Activated CD4-positive, alpha-beta T cell treated with anti-CD3 and anti-CD28 coated beads, Interleukin-2, amount 50 U/mL, for 24 hours (primary cell): ENCODE measurements at regions not wholly inside any gene's neighbourhood (a gene's known extent, or its start where the extent isn't known, plus 50 kb on each side); places are given as distances from the start of the nearest gene placed in this dataset.

ENCODE experiments used
- DNase-seq, 2 donors: peaks; one replicate each; pipeline ENCODE4 v3.0.0-alpha.2; 2020; ENCODE audit warnings: low read depth in 1 of 2, low spot score in 1 of 2

DNA sequence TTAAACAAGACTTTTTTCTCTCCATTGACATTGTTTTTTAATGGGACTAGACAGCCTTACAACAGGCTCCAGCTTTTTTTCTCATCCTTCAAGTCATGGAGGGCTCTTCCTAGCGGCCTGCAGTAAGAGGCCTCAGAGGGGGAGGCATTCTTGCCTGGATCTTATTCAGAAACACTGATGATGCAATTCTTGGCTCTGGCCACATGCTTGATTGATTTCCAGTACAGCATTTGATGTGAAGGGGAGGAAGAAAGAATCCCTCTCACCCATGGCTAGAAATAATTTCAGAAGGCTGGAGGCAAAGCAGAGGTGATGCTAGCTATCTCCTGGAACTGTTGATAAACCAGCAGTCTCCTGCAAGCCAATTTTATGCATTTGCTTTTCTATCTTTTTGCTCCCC, 324.8 kb downstream of the PRELID2 start:
- DNase-seq, result no peak

DNA sequence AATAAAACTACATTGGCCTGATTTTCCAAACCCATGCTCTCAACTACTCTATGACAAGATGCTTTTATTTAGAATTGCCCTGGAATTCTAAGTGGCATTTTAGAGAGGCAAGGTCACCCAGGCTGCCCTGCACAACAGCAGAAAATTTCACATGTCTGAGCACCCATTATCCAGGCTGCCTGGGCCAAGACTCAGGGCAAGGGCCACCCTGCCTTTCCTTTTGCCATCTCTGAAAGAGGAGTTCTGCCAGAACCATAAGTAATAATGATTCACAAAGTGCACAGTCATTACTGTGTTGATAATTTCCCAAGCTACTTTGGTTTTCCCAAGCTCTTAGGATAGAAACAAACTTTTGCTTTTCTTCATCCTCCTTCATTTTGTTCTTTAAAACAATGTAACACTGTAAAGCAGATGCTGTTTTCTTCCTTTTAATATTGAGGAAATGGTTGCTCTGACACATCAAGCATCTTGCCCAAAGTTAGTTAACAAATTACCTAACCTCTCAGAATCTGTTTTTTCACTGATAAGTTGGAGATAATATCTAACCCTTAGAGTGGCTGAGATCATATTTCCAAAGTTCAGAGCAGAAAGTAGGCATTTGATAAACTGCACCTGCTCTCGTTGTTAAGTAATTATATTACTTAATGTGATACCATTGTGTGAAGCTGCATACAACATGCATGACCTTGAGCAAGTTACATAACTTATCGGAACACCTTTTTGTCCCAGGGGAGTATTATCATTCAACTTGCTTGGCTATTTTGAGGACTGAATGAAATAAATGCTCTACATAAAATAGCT, 325.6 kb downstream of the PRELID2 start:
- no peak for DNase-seq

DNA sequence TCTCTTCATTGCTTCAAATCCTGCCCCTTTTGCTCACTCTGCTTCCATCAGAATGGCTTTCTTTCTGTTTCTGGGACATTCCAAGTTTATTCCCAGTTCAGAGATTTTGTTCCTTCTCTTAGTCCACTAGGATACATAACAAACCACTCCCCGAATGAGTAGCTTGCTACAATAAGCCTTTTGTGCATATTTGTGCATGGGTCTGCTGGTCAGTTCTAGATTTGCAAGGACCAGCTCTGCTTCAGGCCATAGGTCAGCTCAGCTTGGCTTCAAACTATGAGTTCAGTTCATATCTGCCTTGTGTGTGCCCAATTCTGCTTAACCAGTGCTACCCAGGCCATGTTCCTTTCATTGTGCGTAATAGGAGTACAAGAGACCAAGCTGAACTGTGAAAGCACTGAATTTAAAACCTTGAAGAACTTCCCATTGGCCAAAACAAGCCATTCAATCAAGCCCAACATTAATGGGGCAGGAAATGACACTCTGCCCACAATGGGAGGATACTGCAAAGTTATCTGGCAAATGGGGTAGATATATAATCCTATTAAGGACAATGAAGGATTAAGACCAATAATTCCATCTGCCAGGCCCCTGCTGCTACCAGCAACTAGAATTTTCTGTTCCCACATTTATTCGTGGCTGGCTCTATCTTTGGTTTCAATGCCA, 328.8 kb downstream of the PRELID2 start:
- DNase-seq, result no peak

DNA sequence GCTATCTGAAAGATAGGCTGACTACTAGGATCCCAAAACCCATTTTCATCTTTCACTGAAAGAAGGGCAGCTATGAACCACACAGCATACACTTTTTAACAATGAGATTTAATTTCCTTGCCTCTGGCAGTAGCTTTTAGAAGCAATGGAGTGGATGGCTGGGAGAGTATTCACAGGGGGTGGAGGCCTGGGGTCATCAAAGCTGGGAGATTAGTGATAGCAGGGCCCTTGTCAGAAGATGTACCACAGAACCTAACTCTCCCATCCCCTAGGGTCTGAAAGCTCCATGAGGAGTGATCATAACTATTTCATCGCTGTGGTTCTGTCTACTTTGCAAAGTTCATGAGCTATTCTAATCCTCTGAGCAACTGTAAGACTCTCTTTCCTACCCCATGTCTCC, 332.2 kb downstream of the PRELID2 start:
- no peak for DNase-seq

DNA sequence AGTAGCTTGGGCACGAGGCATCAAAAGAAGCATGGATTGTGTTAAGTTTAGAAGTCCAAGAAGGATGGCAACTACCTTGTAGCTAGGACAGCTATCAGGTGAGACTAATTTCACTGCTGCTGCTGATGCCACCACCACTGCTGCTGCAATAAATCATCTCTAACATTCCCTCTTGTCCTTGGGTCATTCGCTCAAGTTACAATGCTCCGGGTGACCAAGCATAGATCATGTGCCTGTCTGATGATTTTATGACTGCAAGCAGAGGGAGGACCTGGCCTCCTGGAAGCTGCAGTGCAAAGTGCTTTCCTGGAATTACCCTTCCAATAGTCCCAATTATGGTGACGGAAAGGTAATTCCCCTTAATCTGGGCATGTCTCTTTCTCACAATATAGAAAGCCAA, 334.4 kb downstream of the PRELID2 start:
- DNase-seq, result no peak

DNA sequence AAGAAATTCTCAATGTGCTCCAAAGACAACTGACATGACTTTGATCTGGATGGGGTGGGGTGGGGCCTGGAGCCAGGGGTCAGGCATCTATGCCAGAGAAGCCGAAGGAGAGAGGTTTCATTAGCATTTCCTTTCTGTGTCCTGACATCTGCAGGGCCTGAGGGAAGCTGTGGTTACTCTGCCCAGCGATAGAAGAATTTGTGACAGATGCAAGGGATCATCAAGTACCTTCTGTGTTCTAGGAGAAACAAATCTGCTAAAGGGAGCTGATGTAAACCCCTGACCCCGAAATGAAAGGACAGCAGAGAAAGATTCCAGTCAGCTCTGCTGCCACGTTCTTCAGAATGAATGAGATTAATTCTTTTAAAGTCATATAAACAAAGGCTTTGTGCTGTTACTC, 335.7 kb downstream of the PRELID2 start:
- DNase-seq, result no peak

DNA sequence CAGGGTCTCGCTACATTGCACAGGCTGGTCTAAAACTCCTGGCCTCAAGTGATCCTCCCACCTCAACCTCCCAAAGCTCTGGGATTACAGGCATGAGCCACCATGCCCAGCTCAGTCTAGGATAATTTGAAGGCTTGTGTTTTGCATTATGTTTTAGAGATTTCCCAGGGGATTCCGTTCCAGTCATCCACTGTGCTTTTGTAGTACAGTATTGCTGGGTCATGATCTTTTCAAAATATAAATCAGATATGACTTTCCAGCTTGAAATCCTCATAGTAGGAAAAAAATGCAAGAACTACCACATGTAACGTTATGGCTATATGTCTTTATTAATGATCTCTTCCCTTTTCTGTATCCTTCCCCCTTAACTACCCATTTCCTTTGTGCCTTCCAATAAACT, 338.1 kb downstream of the PRELID2 start:
- no peak for DNase-seq

DNA sequence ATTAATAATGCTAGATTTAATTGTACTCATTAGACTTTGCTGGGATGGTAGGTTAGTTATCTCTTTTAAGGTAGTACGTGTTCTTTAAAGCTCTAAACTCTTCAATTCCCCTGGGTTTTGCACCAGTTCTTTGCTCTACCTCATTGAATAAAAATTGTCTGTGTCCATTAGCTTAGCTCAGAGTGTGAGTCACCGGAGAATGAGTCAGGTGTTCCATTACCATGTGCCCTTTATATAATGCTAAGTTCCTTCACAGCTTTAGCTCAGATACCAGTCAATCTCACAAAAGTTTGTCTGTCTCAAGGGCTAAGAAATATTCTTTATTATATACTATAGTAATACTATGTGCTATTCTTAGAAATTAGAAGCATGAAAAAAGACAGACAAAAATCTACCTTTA, 339.4 kb downstream of the PRELID2 start:
- no peak for DNase-seq

DNA sequence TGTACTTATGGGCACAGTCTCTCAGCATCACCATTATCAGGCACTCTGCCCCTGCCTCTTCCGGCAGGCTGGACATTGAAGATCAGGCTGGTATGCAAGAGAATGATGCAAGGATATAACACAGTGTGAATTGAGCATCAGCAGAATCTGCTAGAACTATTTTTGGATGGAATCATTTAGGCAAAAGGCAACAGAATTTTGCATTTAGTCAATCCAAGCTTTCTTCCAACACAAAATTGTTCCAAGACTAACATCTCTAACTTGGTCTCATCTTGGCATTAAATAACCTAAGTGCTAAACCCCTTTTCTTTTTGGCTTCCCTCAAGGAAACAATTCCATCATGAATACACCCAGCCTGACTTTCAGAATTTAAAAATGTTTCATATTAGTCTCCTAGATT, 339.9 kb downstream of the PRELID2 start:
- DNase-seq, result no peak

DNA sequence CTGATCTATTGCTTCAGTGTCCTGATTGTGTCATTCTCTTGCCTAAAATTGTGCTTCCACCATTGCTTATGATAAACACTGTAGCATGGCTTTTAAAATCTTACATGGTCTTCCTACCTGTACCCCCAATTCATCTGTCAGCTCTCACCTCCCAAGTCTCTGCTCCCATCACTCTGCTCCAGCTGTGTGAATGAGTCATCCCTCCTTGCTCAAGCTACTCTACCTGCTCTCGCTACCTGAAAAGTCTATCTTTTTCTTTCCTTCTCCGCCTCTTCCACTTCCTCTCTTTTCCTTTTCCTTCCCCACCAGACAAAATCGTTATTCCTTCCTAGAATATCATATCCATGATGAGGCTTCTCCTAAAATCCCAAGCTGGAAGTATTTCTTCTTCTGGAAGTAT, 341.7 kb downstream of the PRELID2 start:
- no peak for DNase-seq

DNA sequence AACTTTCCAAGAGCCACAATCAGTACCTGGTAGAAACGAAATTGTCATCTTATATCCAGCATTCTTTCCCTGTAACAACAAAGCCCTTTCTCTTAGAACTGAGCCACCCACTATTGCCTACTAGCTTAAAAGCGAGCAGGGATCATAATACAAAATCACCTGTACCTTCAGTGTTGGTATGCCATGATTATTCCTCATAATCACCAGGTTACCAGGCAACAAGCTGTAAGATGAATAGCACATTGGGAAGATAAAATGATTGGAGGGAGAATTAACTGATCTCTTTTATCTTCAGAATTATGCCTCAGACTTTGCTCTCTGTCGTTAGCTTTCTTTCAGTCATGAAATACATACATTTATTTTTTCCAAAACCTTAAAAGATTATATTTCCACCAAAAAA, 345.6 kb downstream of the PRELID2 start:
- no peak for DNase-seq

DNA sequence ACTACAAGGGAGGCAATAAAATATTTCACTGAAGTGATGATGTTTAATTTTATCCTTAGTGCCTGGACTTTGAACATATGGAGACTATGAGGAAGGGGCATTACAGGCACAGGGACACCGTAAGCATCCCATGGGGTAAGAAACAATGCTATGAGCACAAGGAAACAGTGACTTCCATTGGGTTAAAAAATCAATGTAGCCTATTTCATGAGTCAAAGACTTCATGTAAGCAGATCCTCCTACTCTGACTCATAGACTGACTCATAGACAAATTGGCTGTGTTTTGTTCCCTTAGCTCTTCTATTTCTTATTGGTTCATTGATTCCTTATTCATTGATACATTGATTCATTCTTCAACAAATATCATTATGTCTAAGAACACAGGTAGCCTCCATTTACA, 351.0 kb downstream of the PRELID2 start:
- DNase-seq, result no peak

DNA sequence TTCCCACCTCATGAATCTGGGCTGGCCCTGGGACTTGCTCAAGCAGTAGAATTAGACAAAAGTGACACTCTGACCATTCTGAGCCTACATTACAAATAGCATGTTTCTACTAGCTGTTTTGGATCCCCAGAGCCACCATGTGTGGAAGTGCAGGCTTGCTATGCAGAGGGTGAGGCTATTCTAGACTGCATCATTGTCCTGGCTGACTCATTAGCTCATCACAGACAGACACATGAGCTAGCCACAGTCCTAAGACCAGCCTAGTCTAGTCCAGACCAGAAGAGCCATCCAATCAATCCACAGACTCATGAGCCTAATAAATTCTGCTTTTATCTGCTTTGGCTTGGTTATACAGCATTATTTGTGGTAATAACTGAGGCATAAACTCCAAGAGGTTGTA, 351.9 kb downstream of the PRELID2 start:
- DNase-seq, result no peak

DNA sequence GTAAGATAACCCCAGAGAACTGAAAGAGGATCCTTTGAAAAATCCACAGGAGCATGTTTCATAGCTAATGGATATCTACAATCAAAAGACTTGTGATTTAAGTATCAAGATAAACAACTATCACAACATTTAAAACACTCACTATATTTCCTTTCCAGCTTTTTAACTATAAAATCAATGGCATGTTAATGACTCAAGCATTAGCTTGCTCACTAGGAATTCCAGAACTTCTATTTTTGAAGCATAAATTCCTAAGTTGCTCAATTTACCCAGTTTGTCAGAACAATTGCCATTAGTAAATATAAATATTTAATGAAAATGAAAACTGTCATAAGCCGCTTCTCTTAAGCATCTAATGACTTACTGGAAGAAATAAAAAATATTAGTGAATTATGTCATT, 355.3 kb downstream of the PRELID2 start:
- no peak for DNase-seq

DNA sequence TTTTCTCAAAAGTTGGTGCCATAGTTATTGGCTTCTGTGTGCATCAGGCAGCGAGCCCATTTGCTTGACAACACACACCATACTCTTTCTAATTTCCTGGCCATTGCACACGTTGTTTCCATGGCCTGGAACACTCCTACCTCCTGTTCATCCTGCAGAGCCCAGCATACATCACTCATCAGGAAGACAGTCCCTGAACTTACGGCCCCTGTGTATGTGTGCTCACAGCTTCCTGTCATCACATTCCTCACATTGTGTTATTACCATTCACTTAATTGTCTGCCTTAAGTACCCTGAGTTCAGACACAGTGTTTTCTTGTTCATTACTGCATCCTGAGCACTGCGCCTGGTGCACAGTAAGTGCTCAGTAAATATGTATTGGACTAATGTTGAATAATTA, 355.9 kb downstream of the PRELID2 start:
- no peak for DNase-seq

DNA sequence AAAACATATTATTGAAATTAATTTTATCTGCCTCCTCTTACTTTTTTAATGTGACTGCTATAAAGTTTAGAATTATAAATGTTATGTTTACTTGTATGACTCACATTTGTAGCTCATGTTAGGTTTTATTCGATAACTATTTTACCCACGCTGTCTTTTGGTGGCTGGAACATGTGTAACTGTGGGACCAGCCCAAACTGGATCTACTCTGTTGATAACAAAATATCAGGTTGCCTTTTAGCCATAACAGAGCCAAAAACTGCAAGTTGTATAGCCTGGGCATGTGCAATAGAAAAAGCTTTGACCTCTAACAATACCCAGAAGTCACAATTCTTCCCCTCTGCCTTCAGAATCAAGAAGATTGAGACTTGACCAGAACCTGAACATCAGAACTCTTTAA, 356.5 kb downstream of the PRELID2 start:
- no peak for DNase-seq

DNA sequence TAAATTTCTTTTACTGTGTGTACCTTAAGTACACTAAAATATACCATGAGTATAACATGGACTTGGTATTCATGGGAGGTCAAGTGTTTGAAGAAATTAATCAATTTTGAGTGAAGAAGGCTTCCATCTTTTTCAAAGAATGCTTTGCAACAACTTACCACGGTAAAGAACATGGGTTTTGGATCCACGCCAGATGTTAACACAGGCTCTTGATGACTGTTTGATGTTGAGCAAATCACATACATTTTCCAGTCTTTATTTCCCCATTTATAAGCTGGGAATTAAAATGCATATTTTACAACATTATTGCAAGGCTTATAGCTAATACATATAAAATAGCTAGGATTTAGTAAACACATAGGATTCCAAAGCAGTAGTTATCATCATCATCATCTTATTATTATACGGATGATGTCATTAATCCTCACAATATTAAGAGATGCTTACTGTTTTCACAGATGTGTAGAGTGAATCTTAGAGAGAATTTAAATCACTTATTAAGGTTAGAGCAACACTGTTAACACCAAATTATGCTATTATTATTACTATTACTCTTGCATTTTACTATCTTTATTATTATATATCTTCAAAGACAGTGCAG, 362.0 kb downstream of the PRELID2 start:
- no peak for DNase-seq

DNA sequence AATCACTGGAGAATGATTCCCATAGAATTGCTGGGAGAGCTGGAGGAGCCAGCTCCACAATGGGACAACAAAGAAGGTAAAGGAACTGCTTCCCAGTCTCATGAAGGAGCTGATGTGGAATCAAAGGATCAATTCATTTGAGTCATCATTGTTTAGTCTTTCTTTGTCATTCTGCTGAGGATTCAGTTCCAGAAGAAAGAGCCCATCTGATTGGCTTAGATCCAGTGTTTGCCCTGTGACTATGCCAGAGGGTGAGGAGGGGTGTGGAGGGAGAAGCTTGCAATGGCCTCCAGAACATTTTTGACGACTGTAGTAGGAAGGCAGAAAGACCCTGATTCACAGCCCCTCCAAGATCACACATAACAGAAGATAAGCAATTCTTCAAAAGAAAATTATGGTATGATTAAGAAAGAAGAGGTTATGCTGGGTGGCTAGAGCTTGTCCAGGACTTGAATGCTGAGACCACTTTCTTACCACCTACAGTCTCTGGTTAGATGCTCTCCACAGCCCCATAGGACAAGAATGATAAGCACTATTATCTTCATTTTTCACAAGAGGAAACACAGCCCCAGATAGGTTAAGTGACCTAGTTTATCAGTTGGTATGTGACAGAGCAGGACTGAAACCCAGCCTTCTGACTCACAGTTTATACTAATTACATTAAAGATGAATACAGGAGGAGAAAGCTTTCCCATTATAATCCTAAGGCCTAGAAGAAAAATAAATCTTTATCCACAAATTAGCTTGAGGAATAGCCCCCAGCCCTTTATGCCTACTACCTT, 363.1 kb downstream of the PRELID2 start:
- no peak for DNase-seq

DNA sequence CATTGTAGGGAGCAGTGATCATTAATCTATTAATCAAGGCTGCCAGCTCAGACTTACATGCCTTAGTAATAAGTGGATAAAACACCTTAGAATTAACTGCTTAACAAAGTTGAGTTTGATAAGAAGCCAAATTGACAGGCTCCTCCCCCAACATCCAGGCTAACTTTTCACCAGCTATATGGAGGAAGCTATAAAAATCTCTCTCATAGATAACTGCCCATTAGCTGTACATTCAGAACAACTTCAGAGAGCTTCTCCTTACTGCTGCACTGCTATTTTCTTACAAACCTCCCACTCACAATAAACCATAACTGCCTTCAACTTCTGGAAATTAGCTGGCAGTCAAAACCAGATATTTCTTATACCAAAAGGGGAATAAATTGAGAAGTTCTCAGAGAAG, 364.1 kb downstream of the PRELID2 start:
- DNase-seq, result no peak

DNA sequence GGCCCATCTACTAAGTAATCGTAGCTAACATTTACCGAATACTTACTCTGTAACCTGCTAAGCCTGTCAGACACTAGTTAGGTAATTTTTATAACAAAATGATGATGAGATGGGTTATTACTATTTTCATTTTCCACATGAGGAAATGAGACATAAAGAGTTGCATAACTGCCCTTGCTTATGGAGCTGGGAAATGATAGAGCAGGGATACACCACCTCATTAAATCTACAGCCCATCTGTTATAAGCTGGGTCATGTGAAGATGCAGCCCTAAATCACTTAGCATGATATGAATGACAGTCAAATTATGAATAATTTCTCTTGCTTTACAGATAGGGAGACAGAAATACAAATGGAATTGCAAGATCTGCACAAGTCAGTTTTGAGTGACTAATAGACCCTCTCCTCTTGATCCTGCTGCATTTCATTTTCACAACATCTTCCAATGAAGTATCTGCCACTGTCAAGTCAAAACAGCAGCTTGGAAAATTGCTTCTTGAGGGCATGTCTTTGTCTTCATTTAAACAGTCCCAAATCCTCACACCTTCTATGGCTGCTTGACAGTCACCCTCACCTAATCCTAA, 364.7 kb downstream of the PRELID2 start:
- no peak for DNase-seq

DNA sequence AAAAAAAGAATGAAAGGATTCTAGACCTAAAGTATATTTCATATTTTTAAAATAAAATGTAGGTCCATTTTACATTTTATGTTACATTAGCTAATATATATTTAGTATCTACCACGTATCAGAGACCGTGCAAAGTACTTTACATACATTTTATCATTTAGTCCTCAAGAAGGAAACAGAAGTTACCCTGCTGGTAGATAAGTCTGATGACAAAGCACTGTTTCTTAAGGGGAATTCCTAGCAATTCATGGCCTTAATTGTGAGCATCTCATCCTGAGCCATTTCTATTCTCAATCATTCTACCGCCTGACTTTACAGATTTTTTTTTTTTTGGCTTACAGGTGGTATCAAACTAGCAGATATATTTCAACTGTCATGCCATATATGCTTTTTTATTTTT, 367.7 kb downstream of the PRELID2 start:
- DNase-seq, result no peak
